ENCODE measurements at regions not wholly inside any gene's neighbourhood (a gene's known extent, or its start where the extent isn't known, plus 50 kb on each side); places are given as distances from the start of the nearest gene placed in this dataset.

- Histone ChIP-seq H3K36me3 (ENCODE audit: control insufficient read depth, insufficient read depth, low read length) (no peaks in the 10 kb centered on the region), H3K27me3 (ENCODE audit: control insufficient read depth, insufficient read depth, low read length) (no peaks in the 10 kb centered on the region), H3K4me3 (ENCODE audit: low read depth, low read length) (no peak overlapping the region)
- POLR2A ChIA-PET = no interaction called here
- TF ChIP-seq CTCF (IDR thresholded peaks at IDR 0.05; ENCODE audit: insufficient read depth, low read depth, low read length) = no peak
- CTCF ChIA-PET = interaction anchor here (0.6 kb wide), 1 partner anchor 12 kb away, joined by 4 read pairs; no protein-coding TSS in a partner anchor
- no peak for DNase-seq (ENCODE audit: low read depth)
Measured at GRCh38 chr2:220162320-220162719, 534.9 kb downstream of the SLC4A3 start.

- Histone ChIP-seq H3K27me3 (ENCODE audit: control insufficient read depth, insufficient read depth, low read length) (no peaks in the 10 kb centered on the region), H3K4me3 (ENCODE audit: low read depth, low read length) (no peak overlapping the region), H3K36me3 (ENCODE audit: control insufficient read depth, insufficient read depth, low read length) (no peaks in the 10 kb centered on the region)
- no peak for TF ChIP-seq CTCF (IDR thresholded peaks at IDR 0.05; ENCODE audit: insufficient read depth, low read depth, low read length)
- DNase-seq (ENCODE audit: low read depth) = no peak
- ChIA-PET POLR2A (no interaction called here), CTCF (interaction anchor here (1.2 kb wide), 1 partner anchor 9 kb away, joined by 3 read pairs; no protein-coding TSS in a partner anchor)
Measured at GRCh38 chr2:220163486-220163885, 536.1 kb downstream of the SLC4A3 start.

- no peaks in the 10 kb centered on the region for H3K36me3 ChIP-seq (ENCODE audit: control insufficient read depth, insufficient read depth, low read length)
- CTCF ChIA-PET = interaction anchor here (2.0 kb wide), 1 partner anchor 15 kb away, joined by 4 read pairs; no protein-coding TSS in a partner anchor
- no peaks in the 10 kb centered on the region for H3K27me3 ChIP-seq (ENCODE audit: control insufficient read depth, insufficient read depth, low read length)
- no peak overlapping the region for H3K4me3 ChIP-seq (ENCODE audit: low read depth, low read length)
- no peak for DNase-seq (ENCODE audit: low read depth)
- POLR2A ChIA-PET = no interaction called here
- TF ChIP-seq CTCF (IDR thresholded peaks at IDR 0.05; ENCODE audit: insufficient read depth, low read depth, low read length) = no peak
Measured at GRCh38 chr2:220165401-220165800, 538.0 kb downstream of the SLC4A3 start.

- Histone ChIP-seq H3K4me3 (ENCODE audit: low read depth, low read length) (no peak overlapping the region), H3K27me3 (ENCODE audit: control insufficient read depth, insufficient read depth, low read length) (no peaks in the 10 kb centered on the region), H3K36me3 (ENCODE audit: control insufficient read depth, insufficient read depth, low read length) (no peaks in the 10 kb centered on the region)
- ChIA-PET CTCF (interaction anchor here (1.0 kb wide), 1 partner anchor 16 kb away, joined by 3 read pairs; no protein-coding TSS in a partner anchor), POLR2A (no interaction called here)
- DNase-seq (ENCODE audit: low read depth) = no peak
- TF ChIP-seq CTCF (IDR thresholded peaks at IDR 0.05; ENCODE audit: insufficient read depth, low read depth, low read length) = no peak
Measured at GRCh38 chr2:220166616-220167015, 539.2 kb downstream of the SLC4A3 start.

GRCh38 chr2:220167956-220168355, 540.5 kb downstream of the SLC4A3 start:
- ChIA-PET POLR2A (no interaction called here), CTCF (interaction anchor here (0.6 kb wide), 1 partner anchor 64 kb away, joined by 4 read pairs; no protein-coding TSS in a partner anchor)
- no peak for TF ChIP-seq CTCF (IDR thresholded peaks at IDR 0.05; ENCODE audit: insufficient read depth, low read depth, low read length)
- Histone ChIP-seq H3K27me3 (ENCODE audit: control insufficient read depth, insufficient read depth, low read length) (no peaks in the 10 kb centered on the region), H3K4me3 (ENCODE audit: low read depth, low read length) (no peak overlapping the region), H3K36me3 (ENCODE audit: control insufficient read depth, insufficient read depth, low read length) (no peaks in the 10 kb centered on the region)
- no peak for DNase-seq (ENCODE audit: low read depth)
